HL-60 (cell line): ENCODE measurements at regions not wholly inside any gene's neighbourhood (a gene's known extent, or its start where the extent isn't known, plus 50 kb on each side); places are given as distances from the start of the nearest gene placed in this dataset.
A peak's percentile ranks its signal among the peaks of the same experiment; 100 is the strongest.
"Not testable (repeated sequence)": the region's sequence is repeated elsewhere in the genome, so short reads cannot be mapped to it uniquely, and the experiment has no call there.

Experiments used
- DNase-seq, 2 experiments: peaks; one replicate each; pipeline ENCODE4 v3.0.0-alpha.2; 2010 to 2020; ENCODE audit warnings: low read depth in 1 of 2, low spot score in 1 of 2
- H3K27ac ChIP-seq: fragments of 250-450 bp; sonication (Bioruptor Pico); replicated peaks from 2 replicates; pipeline ENCODE4 v1.5.1; 2020; ENCODE audit warnings: mild to moderate bottlenecking, moderate library complexity
- H3K27me3 ChIP-seq: fragments of 250-450 bp; sonication (Bioruptor Pico); 2 replicates; pipeline ENCODE4 v1.5.1; 2021; ENCODE audit warnings: mild to moderate bottlenecking, moderate library complexity; ENCODE audit not compliant: insufficient read depth, poor library complexity, severe bottlenecking
- H3K4me3 ChIP-seq: replicated peaks from 2 replicates; pipeline ENCODE4 v1.5.1; 2011; ENCODE audit warnings: mild to moderate bottlenecking, control low read depth, low read length; ENCODE audit not compliant: insufficient read depth
- CTCF ChIP-seq: IDR thresholded peaks from one replicate; pipeline ENCODE4 v1.5.1; 2011; ENCODE audit warnings: low read length, control low read depth, inconsistent platforms; ENCODE audit not compliant: insufficient read depth
- GABPA ChIP-seq: IDR thresholded peaks from 2 replicates; pipeline ENCODE4 v1.6.1; 2012; ENCODE audit warnings: low read depth
- POLR2AphosphoS5 ChIP-seq: IDR thresholded peaks from 2 replicates; pipeline ENCODE4 v1.6.1; 2012; ENCODE audit warnings: low read depth
- SPI1 ChIP-seq: IDR thresholded peaks from 2 replicates; pipeline ENCODE4 v1.6.1; 2012; ENCODE audit warnings: low read depth, mild to moderate bottlenecking, borderline replicate concordance
- TF ChIP-seq, protein P1 (sequence below): IDR thresholded peaks from 2 replicates; pipeline ENCODE4 v1.6.1; 2012; ENCODE audit warnings: low read depth; ENCODE audit not compliant: insufficient replicate concordance

GRCh38 chr12:31890295-31891285 lies 68.6 kb upstream of the RESF1 start:
- no peak for TF ChIP-seq CTCF
- no peak for TF ChIP-seq SPI1
- peak in 1 of 2 experiments; percentile 38 for DNase-seq
- Histone ChIP-seq H3K27me3 (no peaks in the 10 kb centered on the region), H3K4me3 (no peak overlapping the region), H3K27ac (peak overlapping the region; percentile 54)

GRCh38 chr12:31887109-31887811 lies 72.0 kb upstream of the RESF1 start:
- H3K27ac ChIP-seq, result no peak overlapping the region
- H3K4me3 ChIP-seq, result no peak overlapping the region
- DNase-seq, result peak in 1 of 2 experiments; percentile 38
- TF ChIP-seq CTCF (no peak), SPI1 (no peak), GABPA (no peak), POLR2AphosphoS5 (no peak)
- TF ChIP-seq, protein P1, sequence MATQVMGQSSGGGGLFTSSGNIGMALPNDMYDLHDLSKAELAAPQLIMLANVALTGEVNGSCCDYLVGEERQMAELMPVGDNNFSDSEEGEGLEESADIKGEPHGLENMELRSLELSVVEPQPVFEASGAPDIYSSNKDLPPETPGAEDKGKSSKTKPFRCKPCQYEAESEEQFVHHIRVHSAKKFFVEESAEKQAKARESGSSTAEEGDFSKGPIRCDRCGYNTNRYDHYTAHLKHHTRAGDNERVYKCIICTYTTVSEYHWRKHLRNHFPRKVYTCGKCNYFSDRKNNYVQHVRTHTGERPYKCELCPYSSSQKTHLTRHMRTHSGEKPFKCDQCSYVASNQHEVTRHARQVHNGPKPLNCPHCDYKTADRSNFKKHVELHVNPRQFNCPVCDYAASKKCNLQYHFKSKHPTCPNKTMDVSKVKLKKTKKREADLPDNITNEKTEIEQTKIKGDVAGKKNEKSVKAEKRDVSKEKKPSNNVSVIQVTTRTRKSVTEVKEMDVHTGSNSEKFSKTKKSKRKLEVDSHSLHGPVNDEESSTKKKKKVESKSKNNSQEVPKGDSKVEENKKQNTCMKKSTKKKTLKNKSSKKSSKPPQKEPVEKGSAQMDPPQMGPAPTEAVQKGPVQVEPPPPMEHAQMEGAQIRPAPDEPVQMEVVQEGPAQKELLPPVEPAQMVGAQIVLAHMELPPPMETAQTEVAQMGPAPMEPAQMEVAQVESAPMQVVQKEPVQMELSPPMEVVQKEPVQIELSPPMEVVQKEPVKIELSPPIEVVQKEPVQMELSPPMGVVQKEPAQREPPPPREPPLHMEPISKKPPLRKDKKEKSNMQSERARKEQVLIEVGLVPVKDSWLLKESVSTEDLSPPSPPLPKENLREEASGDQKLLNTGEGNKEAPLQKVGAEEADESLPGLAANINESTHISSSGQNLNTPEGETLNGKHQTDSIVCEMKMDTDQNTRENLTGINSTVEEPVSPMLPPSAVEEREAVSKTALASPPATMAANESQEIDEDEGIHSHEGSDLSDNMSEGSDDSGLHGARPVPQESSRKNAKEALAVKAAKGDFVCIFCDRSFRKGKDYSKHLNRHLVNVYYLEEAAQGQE, result no peak
- no peaks in the 10 kb centered on the region for H3K27me3 ChIP-seq

DNA sequence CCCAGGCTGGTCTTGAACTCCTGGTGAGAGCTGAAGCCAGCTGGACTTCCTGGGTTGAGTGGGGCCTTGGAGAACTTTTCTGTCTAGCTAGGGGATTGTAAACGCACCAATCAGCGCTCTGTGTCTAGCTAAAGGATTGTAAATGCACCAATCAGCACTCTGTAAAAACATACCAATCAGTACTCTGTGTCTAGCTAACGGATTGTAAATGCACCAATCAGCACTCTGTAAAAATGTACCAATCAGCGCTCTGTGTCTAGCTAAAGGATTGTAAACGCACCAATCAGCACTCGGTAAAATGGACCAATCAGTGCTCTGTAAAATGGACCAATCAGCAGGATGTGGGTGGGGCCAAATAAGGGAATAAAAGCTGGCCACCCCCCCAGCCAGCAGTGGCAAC lies 76.5 kb upstream of the RESF1 start:
- not testable (repeated sequence) for H3K4me3 ChIP-seq, DNase-seq, H3K27ac ChIP-seq, H3K27me3 ChIP-seq

DNA sequence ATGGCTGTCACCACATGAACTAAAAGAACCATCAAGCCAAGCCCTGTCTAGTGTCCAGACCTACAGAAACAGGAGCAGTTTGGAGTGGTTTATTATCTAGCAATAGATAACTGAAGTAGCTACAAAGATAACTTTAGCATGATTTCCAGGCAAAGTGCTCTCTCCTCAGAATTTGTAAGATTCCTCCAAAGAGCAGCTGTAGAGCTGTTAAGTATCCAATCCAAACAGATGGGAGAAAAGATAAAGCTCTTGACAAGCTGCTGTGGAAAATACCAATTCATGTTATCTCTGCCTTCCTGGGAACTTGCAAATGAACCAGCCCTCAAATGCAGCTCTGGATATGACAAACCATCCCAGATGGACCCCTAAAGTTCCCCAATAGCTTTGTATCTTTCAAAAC lies 78.9 kb upstream of the RESF1 start:
- Histone ChIP-seq H3K4me3 (no peak overlapping the region), H3K27me3 (no peaks in the 10 kb centered on the region), H3K27ac (no peak overlapping the region)
- DNase-seq, result no peak
- TF ChIP-seq POLR2AphosphoS5 (no peak), GABPA (no peak), CTCF (no peak), SPI1 (no peak)
- TF ChIP-seq, protein P1, result no peak
